ENCODE measurements at regions not wholly inside any gene's neighbourhood (a gene's known extent, or its start where the extent isn't known, plus 50 kb on each side); places are given as distances from the start of the nearest gene placed in this dataset.

DNA sequence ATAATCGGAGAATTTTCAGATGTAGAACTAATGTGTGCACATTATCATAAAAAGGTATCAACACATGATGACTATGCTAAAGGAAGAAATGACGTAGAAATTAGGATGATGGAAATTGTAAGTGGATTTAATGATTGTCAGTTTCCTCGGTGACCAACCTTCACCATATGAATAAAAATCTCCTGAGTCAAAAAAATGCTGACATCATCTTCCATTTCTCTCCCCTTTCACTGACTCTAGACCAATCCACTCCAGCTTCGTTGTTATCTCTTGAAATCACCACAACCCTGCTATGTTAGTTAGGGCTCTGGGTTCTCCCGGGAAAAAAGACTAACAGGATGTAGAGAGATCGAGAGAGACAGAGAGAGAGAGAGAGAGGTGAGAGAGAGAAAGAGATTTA lies 204.8 kb upstream of the KYNU start:
- TF ChIP-seq, protein P1, sequence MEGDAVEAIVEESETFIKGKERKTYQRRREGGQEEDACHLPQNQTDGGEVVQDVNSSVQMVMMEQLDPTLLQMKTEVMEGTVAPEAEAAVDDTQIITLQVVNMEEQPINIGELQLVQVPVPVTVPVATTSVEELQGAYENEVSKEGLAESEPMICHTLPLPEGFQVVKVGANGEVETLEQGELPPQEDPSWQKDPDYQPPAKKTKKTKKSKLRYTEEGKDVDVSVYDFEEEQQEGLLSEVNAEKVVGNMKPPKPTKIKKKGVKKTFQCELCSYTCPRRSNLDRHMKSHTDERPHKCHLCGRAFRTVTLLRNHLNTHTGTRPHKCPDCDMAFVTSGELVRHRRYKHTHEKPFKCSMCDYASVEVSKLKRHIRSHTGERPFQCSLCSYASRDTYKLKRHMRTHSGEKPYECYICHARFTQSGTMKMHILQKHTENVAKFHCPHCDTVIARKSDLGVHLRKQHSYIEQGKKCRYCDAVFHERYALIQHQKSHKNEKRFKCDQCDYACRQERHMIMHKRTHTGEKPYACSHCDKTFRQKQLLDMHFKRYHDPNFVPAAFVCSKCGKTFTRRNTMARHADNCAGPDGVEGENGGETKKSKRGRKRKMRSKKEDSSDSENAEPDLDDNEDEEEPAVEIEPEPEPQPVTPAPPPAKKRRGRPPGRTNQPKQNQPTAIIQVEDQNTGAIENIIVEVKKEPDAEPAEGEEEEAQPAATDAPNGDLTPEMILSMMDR (IDR thresholded peaks at IDR 0.05), result no peak
- TF ChIP-seq RFX5 (IDR thresholded peaks at IDR 0.05; ENCODE audit: low read length), result no peak
- no peak for TF ChIP-seq EP300 (IDR thresholded peaks at IDR 0.05; ENCODE audit: borderline replicate concordance in 1 of 2, low read depth in 1 of 2, low read length in 1 of 2)
- TF ChIP-seq FOXM1 (IDR thresholded peaks at IDR 0.05; ENCODE audit: low read depth), result no peak
- TF ChIP-seq FOXJ3 (CRISPR knock-in tag; IDR thresholded peaks at IDR 0.05), result no peak
- no peak for TF ChIP-seq POLR2AphosphoS5 (IDR thresholded peaks at IDR 0.05; ENCODE audit: low read depth, low read length)
- TF ChIP-seq FOSL2 (IDR thresholded peaks at IDR 0.05; ENCODE audit: borderline replicate concordance, low read depth), result no peak
- TF ChIP-seq, protein P2, sequence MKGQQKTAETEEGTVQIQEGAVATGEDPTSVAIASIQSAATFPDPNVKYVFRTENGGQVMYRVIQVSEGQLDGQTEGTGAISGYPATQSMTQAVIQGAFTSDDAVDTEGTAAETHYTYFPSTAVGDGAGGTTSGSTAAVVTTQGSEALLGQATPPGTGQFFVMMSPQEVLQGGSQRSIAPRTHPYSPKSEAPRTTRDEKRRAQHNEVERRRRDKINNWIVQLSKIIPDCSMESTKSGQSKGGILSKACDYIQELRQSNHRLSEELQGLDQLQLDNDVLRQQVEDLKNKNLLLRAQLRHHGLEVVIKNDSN (IDR thresholded peaks at IDR 0.05; ENCODE audit: borderline replicate concordance, low read depth), result no peak
- TF ChIP-seq NFIC (IDR thresholded peaks at IDR 0.05; ENCODE audit: borderline replicate concordance), result no peak
- no peak for TF ChIP-seq RCOR1 (IDR thresholded peaks at IDR 0.05; ENCODE audit: low read length)
- TF ChIP-seq EZH2phosphoT487 (IDR thresholded peaks at IDR 0.05; ENCODE audit: borderline replicate concordance, low read depth), result no peak
- no peak for TF ChIP-seq CHD2 (IDR thresholded peaks at IDR 0.05; ENCODE audit: low read length, partially characterized antibody)
